GM21576 (cell line): ENCODE measurements at regions not wholly inside any gene's neighbourhood (a gene's known extent, or its start where the extent isn't known, plus 50 kb on each side); places are given as distances from the start of the nearest gene placed in this dataset.
"Not testable (repeated sequence)": the region's sequence is repeated elsewhere in the genome, so short reads cannot be mapped to it uniquely, and the experiment has no call there.

ENCODE experiments used
- ATAC-seq: cut with Tn5 transposase; IDR thresholded peaks from one replicate; pipeline ENCODE4 v1.9.1; 2021; ENCODE audit warnings: mild to moderate bottlenecking, moderate library complexity; ENCODE audit not compliant: unreplicated experiment

DNA sequence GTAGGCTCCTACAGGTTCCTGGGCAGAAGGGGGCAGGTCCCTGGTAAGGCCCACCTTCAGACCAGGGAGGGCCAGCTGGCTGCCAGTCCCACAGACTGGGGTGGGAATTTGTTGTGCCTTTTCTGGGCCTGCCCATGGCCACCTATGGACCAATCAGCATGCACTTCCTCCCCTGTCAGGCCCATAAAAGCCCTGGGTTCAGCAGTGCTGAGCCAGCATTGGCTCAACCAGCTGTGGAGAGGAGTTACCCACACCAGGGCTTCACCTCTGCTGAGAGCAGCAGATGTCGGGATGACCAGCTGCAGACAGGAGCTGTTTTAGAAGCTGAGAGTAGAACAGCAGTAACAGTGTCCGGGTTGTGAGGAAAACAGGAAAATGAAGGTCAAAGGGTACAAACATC, 373.4 kb upstream of the ACO1 start:
- no peak for ATAC-seq

GRCh38 chr9:32015795-32016194, 368.6 kb upstream of the ACO1 start:
- no peak for ATAC-seq

GRCh38 chr9:32045513-32045912, 338.9 kb upstream of the ACO1 start:
- no peak for ATAC-seq

DNA sequence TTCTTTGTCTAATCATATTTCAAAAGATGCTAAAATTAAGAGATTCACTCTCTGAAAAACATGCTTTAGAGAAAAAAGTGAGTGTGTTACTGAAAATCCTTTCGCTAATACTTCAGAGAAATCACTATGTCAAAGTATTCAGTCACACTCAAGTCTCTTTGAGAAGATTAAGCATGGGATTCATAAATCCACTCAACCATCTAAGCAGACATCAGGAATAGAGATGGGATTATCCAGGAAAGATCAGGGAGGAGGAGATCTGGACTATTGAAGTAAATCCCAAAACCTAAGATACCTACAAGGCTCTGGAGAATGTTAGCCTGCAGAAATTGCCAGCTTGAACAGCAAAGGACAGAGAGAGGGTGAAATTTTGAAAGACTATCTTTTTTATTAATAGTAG, 317.2 kb upstream of the ACO1 start:
- no peak for ATAC-seq

GRCh38 chr9:32069169-32069813, 315.2 kb upstream of the ACO1 start:
- ATAC-seq: no peak

DNA sequence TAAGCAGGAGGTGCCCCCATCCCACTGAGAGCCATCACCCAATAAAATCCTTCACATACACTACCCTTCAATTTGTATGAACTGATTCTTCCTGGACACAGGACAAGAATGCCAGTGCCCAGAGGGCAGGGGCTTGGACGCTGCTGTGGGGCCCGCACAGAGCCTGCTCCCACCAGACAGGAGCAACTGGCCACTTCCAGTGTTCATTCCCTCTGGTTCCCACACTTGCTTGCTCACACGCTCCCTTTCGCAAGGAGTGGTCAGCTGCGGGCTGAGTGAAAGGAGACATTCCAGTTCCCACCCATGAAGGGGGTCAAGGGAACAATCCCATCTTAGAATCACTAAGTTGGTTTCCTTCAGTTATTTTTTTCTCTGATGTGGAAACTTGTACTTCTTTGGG, 314.5 kb upstream of the ACO1 start:
- ATAC-seq: no peak

- no peak for ATAC-seq
These were observed 311.9 kb upstream of the ACO1 start for GRCh38 chr9:32072570-32072969.

- ATAC-seq: no peak
These were observed 292.4 kb upstream of the ACO1 start for GRCh38 chr9:32092031-32092430.

DNA sequence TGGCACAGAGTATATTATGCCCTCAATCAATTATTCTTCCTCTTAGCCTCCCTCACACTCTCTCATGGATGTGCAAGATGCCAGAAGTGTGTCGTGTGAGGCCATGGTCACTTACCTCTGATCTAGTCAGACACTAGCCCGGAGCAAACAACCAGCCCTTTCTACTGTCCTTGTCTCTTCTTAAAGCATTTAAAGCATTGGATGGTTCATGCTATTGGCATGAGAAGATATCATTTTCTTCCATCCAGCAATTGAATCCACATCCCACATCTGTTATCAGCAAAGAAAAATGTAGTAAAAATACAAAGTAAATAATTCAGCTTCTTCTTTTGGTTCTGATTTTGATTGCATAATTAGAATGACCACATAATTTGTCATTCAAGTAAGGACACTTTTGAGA, 267.2 kb upstream of the ACO1 start:
- no peak for ATAC-seq

DNA sequence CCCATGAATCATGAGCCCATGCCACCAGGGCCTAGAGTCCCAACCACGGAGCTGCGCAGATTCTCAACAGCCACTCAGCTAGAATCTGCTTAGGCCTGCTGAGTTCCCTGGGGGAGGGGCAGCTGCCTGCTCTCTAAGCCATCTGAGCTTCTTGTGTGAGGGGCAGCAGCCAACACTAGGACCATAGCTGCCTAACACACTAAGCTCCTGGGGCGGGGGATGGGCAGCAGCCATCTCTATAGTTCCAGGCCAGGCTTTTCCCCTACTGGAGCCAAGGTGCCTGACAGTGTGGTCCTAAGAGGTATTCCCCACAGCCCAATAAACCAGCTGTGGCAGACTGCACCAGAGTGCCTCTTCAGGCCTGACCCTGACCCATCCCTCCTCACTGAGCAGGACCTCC, 255.9 kb upstream of the ACO1 start:
- ATAC-seq: no peak

DNA sequence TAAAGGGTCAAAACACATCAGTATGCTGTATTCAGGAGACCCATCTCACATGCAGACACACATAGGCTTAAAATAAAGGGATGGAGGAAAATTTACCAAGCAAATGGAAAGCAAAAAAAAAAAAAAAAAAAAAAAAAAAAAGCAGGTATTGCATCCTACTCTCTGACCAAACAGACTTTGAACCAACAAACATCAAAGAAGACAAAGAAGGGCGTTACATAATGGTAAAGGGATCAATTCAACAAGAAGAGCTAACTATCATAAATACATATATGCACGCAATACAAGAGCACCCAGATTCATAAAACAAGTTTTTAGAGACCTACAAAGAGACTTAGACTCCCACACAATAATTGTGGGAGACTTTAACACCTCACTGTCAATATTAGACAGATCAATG, 253.7 kb upstream of the ACO1 start:
- not testable (repeated sequence) for ATAC-seq

DNA sequence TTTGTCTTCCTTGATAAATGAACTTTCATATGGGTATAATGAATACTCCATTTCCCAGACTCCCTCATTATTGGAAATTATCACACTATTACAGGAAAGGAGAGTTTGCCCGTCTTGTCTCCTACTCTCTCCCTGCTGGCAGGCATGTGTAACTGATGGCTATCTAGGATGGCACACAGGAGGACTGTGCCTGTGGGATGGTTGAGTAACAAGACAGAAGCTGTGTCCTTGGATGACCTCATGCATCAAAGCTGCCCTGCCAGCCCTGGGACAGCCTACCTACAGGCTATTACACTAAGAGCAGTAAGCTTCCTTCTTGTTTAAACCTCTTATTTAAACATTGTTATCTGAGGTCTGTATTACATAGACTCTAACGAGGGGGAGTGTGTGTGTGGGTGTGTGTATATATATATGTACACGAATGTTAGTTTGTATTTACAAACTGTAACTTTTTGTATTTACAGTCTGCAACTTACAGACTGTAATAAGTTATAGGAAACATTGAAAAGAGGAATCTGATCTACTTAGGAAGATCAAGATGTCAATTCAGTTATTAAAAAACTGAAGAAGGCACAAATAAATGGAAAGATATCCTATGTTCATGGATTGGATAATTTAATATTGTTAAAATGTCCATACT, 247.6 kb upstream of the ACO1 start:
- no peak for ATAC-seq

- ATAC-seq: no peak
These were observed 242.4 kb upstream of the ACO1 start for GRCh38 chr9:32142074-32142473.

GRCh38 chr9:32148553-32148952, 235.9 kb upstream of the ACO1 start:
- not testable (repeated sequence) for ATAC-seq

DNA sequence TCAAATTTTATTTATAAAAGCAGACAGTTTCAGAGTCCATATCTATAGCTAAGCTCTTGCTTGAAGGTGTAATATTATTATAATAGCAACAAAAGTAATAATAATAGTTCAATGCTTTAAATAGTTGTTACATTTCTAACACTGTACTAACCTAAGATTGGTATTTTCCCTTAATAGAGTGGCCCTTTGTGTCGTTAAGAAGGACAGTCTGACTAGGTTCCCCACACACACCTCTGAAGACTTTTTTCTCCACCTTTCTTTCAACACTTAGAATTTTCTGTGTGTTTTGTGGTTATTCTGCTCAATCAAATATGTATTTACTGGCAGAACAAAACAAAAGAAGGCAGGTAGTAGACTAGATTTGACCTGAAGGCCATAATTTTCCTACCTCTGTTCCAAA, 223.2 kb upstream of the ACO1 start:
- ATAC-seq: no peak

GRCh38 chr9:32161720-32162119, 222.7 kb upstream of the ACO1 start:
- peak; percentile 98 for ATAC-seq

DNA sequence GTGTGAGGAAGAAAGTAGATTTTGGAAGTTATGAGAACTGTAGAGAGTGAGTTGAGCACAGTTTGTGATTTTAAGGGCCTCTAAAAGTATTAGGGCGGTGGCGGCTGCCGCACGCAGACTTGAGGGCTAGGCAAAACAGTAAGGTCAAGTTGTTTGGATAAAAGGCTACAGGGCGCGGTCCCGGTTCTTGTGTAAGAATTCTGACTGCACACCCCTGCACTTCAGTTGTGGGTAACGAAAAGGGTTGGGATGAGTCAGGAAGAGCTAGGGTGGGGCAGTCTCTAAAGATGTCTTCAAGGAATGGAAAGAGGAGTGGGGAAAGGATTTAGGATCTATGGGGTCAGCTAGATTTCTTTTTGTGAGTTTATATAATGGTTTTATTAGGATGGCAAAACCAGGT, 218.1 kb upstream of the ACO1 start:
- not testable (repeated sequence) for ATAC-seq

DNA sequence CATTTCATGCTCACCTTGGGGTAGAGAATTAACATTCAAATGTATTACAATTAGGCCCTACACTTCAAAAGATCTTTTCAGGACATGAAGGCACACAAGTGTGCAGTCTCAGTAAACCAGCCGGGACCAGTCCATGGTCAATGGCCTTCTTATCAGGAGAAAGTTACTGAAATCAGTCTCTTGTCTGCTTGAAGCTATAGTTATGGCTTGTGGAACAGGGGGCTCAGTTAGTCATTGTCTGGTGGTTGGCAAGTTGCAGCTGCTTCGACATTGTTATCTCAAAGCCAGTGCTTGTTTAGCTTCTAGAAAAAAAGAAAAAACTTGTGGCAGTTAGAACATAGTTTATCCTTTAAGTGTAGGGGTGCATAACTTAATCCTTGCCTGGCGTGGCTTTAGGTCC, 213.1 kb upstream of the ACO1 start:
- no peak for ATAC-seq

GRCh38 chr9:32172256-32172655, 212.2 kb upstream of the ACO1 start:
- no peak for ATAC-seq

DNA sequence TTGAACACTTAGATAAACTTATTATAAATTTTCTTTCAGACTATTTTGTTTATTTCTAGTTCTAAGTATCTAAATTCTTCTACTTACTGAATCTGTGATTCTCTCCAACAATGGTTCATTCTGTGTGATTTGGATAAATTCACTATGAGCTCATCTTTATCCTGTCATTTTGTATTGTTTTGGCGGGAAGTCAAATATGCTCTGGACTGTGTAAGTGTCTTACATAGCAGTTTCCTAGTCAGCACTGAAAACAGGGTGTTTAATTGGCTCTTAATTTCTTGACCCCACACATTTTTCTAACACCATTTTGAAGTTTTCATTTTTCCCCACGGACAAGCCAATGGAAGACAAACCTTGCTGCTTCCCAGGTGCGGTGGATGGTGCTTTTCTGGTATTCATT, 207.0 kb upstream of the ACO1 start:
- no peak for ATAC-seq

DNA sequence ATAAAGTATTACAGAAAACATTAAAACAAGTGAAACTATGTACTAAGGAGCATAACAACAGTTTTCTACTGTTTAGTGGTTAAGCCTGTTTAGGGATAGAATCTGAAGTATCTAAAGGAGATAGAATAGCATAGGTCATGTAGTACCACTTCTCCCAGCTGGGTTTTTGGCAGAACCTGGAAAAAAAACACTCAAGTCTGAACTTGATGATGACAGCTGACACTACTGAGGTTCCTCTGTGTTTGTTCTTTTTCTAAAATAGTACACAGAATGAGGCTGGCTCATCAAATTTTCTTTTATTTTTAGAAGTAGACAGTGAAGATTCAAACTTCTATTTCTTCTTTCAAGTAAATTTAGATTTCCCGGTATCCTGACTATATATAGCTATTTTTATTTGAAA, 203.8 kb upstream of the ACO1 start:
- ATAC-seq: no peak

- ATAC-seq: no peak
These were observed 184.2 kb upstream of the ACO1 start for GRCh38 chr9:32200241-32200640.

DNA sequence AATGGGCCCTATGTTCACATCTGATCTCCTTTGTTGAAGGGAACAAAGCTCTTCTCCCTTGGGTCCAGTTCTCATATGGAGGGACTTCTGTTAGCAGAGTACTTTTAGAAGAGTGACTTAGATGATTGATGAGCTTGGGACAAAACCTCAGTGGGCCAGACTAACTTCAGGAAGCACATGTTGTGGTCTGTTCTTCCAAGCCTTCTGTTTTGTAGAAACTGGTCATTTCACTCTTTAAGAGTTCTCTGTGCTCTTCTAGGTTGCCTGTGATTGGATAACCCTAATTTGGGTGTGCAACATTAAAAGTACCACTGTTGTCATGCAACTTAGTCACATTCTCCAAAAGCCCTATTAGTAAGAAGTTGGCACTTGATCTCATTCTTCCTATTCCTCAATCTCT, 183.5 kb upstream of the ACO1 start:
- ATAC-seq: no peak
